ENCODE measurements at regions not wholly inside any gene's neighbourhood (a gene's known extent, or its start where the extent isn't known, plus 50 kb on each side); places are given as distances from the start of the nearest gene placed in this dataset.

- TF ChIP-seq CTCF (IDR thresholded peaks at IDR 0.05) (no peak), POLR2A (IDR thresholded peaks at IDR 0.05) (no peak), EP300 (IDR thresholded peaks at IDR 0.05) (no peak), POLR2AphosphoS5 (IDR thresholded peaks at IDR 0.05) (no peak)
These were observed 962.6 kb downstream of the PCDH7 start for GRCh38 chr4:31682796-31683195.
